Endothelial cell of umbilical vein (primary cell): ENCODE measurements at regions not wholly inside any gene's neighbourhood (a gene's known extent, or its start where the extent isn't known, plus 50 kb on each side); places are given as distances from the start of the nearest gene placed in this dataset.

Source experiments
- BruUV-seq: library from RNA; stranded (reverse); fragments of 400-500 nt; replicated peaks from 2 replicates; lab custom pipeline; 2021; lab: Mats Ljungman, UMichigan
- CTCF ChIA-PET: fragments of 300-600, 350-600 bp; sonication (Branson Sonifier 250); formaldehyde crosslinking; loops from one replicate; lab custom pipeline; 2021; ENCODE audit warnings: antibody characterized with exemption, inconsistent platforms; lab: Charles Lee
- POLR2A ChIA-PET: fragments of 300-600, 350-600 bp; sonication (Branson Sonifier 250); formaldehyde crosslinking; loops from one replicate; lab custom pipeline; 2021; ENCODE audit warnings: antibody characterized with exemption, inconsistent platforms; lab: Charles Lee
- DNase-seq: peaks from one replicate; pipeline ENCODE4 v3.0.0-alpha.2; 2011; ENCODE audit warnings: low read depth, low spot score
- FAIRE-seq: peaks from 2 replicates; lab custom pipeline; 2011; peaks lifted over from hg19 to GRCh38; lab: Jason Lieb, UNC
- H2AFZ ChIP-seq: 2 replicates; pipeline ENCODE4 v1.6.0; 2012; ENCODE audit warnings: low read depth, low read length, control low read depth, inconsistent platforms
- H3K27ac ChIP-seq: 2 replicates; pipeline ENCODE4 v1.5.1; 2011; ENCODE audit warnings: low read depth, mild to moderate bottlenecking, control low read depth, low read length, moderate library complexity; ENCODE audit not compliant: insufficient read depth
- H3K27me3 ChIP-seq, 2 experiments: 2 replicates each; pipeline versions ENCODE4 v1.6.0 to v1.6.1; 2011; ENCODE audit warnings: low read length in 2 of 2, mixed read lengths in 1 of 2; ENCODE audit not compliant: control insufficient read depth in 2 of 2, insufficient read depth in 2 of 2
- H3K36me3 ChIP-seq, 2 experiments: 2 replicates in 1 of 2; 3 replicates in 1 of 2; pipeline ENCODE4 v1.5.1; 2011; ENCODE audit warnings: low read length in 2 of 2, mild to moderate bottlenecking in 1 of 2, moderate library complexity in 1 of 2; ENCODE audit not compliant: control insufficient read depth in 2 of 2, insufficient read depth in 2 of 2; ENCODE audit errors: extremely low read depth in 1 of 2
- H3K4me1 ChIP-seq: 3 replicates; pipeline ENCODE4 v1.5.1; 2011; ENCODE audit warnings: mild to moderate bottlenecking, low read length; ENCODE audit not compliant: control insufficient read depth, insufficient read depth; ENCODE audit errors: extremely low read depth
- H3K4me2 ChIP-seq: 2 replicates; pipeline ENCODE4 v1.6.1; 2011; ENCODE audit warnings: low read length, control low read depth, mixed read lengths; ENCODE audit not compliant: insufficient read depth
- H3K4me3 ChIP-seq, 3 experiments: fragments of 200-600 bp in 1 of 3; sonication (generic), shearing (Covaris generic) in 1 of 3; replicated peaks in 1 of 3; 2 replicates each; pipeline ENCODE4 v1.5.1; 2011 to 2016; ENCODE audit warnings: control low read depth in 3 of 3, low read length in 3 of 3, mild to moderate bottlenecking in 2 of 3, inconsistent platforms in 1 of 3, low read depth in 1 of 3, moderate library complexity in 1 of 3; ENCODE audit not compliant: insufficient read depth in 1 of 3
- H3K79me2 ChIP-seq: 2 replicates; pipeline ENCODE4 v1.6.0; 2012; ENCODE audit warnings: low read length, inconsistent platforms; ENCODE audit not compliant: control insufficient read depth, insufficient read depth
- H3K9ac ChIP-seq: replicated peaks from 2 replicates; pipeline ENCODE3; 2011; ENCODE audit warnings: low read length, control low read depth; ENCODE audit not compliant: insufficient read depth; ENCODE audit errors: extremely low read depth
- H3K9me1 ChIP-seq: replicated peaks from 3 replicates; pipeline ENCODE4 v1.6.0; 2011; ENCODE audit warnings: mild to moderate bottlenecking, low read length; ENCODE audit not compliant: control insufficient read depth, insufficient read depth; ENCODE audit errors: extremely low read depth
- H3K9me3 ChIP-seq: replicated peaks from 2 replicates; pipeline ENCODE4 v1.5.1; 2012; ENCODE audit warnings: low read length, inconsistent platforms; ENCODE audit not compliant: control insufficient read depth, insufficient read depth
- H4K20me1 ChIP-seq: replicated peaks from 2 replicates; pipeline ENCODE3; 2011; ENCODE audit warnings: mild to moderate bottlenecking, low read length; ENCODE audit not compliant: control insufficient read depth, insufficient read depth; ENCODE audit errors: extremely low read depth
- EZH2 ChIP-seq: IDR thresholded peaks from 2 replicates; pipeline ENCODE4 v1.6.1; 2012; ENCODE audit warnings: borderline replicate concordance, low read depth, mild to moderate bottlenecking, moderate library complexity, low read length, inconsistent platforms; ENCODE audit not compliant: severe bottlenecking
- FOS ChIP-seq: IDR thresholded peaks from 2 replicates; pipeline ENCODE4 v1.6.1; 2011; ENCODE audit warnings: mild to moderate bottlenecking, low read length, moderate library complexity, borderline replicate concordance; ENCODE audit not compliant: insufficient read depth
- GATA2 ChIP-seq: IDR thresholded peaks from 2 replicates; pipeline ENCODE4 v1.7.0; 2011; ENCODE audit warnings: low read depth, mild to moderate bottlenecking, moderate library complexity, mixed read lengths, low read length; ENCODE audit not compliant: insufficient read length, insufficient read depth
- JUN ChIP-seq: IDR thresholded peaks from 2 replicates; pipeline ENCODE4 v1.6.1; 2011; ENCODE audit warnings: borderline replicate concordance, low read depth; ENCODE audit not compliant: insufficient read length, insufficient read depth
- MYC ChIP-seq: IDR thresholded peaks from one replicate; pipeline ENCODE4 v1.6.1; 2011; ENCODE audit warnings: mild to moderate bottlenecking, low read depth, low read length
- POLR2A ChIP-seq: IDR thresholded peaks from 2 replicates; pipeline ENCODE4 v1.6.1; 2012; ENCODE audit warnings: low read depth, mild to moderate bottlenecking, control low read depth, low read length
- POLR2AphosphoS5 ChIP-seq: IDR thresholded peaks from 2 replicates; pipeline ENCODE4 v1.6.1; 2012; ENCODE audit warnings: low read depth, mild to moderate bottlenecking, control low read depth, low read length, moderate library complexity; ENCODE audit not compliant: insufficient read depth
- dilution Hi-C: fragments of 300-500 bp; cut with MboI; formaldehyde crosslinking; loops from one replicate; pipeline ENCODE4 v1.15.0; 2019; ENCODE audit warnings: low sequenced_read_pairs; ENCODE audit not compliant: extremely low pct_ligation_motif_present
- intact Hi-C: fragments of 100-400 bp; cut with micrococcal nuclease; formaldehyde crosslinking; loops from one replicate; pipeline ENCODE4 v1.10.0; 2022
- TF ChIP-seq, protein P1 (sequence below): IDR thresholded peaks from 2 replicates; pipeline ENCODE4 v1.6.1; 2011; ENCODE audit not compliant: insufficient read depth, insufficient read length
- TF ChIP-seq, protein P2 (sequence below), 2 donors: IDR thresholded peaks; 1 replicate in 1 of 2; 2 replicates in 1 of 2; pipeline ENCODE4 v1.5.1; 2011; ENCODE audit warnings: low read length in 2 of 2, mild to moderate bottlenecking in 2 of 2, moderate library complexity in 2 of 2, control low read depth in 1 of 2, inconsistent platforms in 1 of 2, low read depth in 1 of 2; ENCODE audit not compliant: insufficient read depth in 1 of 2; ENCODE audit errors: extremely low read depth in 1 of 2

DNA sequence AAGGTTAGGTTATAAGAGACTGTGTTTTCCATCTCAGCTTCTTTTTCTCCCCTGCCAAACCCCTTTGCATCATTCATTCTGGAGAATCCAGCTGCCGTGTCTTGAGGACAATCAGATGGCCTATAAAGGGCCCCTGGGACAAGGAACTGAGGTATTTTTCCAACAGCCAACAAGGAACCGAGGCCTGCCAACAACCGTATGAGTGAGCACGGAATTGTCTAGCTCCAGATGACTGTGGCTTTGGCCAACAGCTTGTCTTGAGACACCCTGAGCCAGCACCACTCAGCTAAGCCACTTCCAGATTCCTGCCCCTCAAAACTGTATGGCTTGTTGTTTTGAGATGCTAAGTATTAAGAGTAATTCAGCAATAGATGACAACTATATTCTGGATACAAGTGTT lies 433.7 kb upstream of the HSF2 start:
- no TSS peak for BruUV-seq
- Histone ChIP-seq H3K9ac (no peak overlapping the region), H3K4me1 (no peaks in the 10 kb centered on the region), H3K27ac (no peak overlapping the region), H3K9me1 (no peaks in the 10 kb centered on the region), H3K79me2 (no peaks in the 10 kb centered on the region), H4K20me1 (no peaks in the 10 kb centered on the region), H3K9me3 (no peaks in the 10 kb centered on the region), H3K4me2 (no peak overlapping the region), H3K4me3 (no peak overlapping the region), H3K27me3 (no peaks in the 10 kb centered on the region), H2AFZ (no peak overlapping the region), H3K36me3 (no peaks in the 10 kb centered on the region)
- FAIRE-seq: no peak
- no peak for DNase-seq
- TF ChIP-seq FOS (no peak), POLR2A (no peak), GATA2 (no peak), POLR2AphosphoS5 (no peak), EZH2 (no peak), JUN (no peak), MYC (no peak)
- TF ChIP-seq, protein P1, sequence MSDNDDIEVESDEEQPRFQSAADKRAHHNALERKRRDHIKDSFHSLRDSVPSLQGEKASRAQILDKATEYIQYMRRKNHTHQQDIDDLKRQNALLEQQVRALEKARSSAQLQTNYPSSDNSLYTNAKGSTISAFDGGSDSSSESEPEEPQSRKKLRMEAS: no peak
- TF ChIP-seq, protein P2, sequence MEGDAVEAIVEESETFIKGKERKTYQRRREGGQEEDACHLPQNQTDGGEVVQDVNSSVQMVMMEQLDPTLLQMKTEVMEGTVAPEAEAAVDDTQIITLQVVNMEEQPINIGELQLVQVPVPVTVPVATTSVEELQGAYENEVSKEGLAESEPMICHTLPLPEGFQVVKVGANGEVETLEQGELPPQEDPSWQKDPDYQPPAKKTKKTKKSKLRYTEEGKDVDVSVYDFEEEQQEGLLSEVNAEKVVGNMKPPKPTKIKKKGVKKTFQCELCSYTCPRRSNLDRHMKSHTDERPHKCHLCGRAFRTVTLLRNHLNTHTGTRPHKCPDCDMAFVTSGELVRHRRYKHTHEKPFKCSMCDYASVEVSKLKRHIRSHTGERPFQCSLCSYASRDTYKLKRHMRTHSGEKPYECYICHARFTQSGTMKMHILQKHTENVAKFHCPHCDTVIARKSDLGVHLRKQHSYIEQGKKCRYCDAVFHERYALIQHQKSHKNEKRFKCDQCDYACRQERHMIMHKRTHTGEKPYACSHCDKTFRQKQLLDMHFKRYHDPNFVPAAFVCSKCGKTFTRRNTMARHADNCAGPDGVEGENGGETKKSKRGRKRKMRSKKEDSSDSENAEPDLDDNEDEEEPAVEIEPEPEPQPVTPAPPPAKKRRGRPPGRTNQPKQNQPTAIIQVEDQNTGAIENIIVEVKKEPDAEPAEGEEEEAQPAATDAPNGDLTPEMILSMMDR (IDR thresholded peaks at IDR 0.05; ENCODE audit: extremely low read depth in 1 of 2, insufficient read depth in 1 of 2, low read depth in 1 of 2, low read length in 2 of 2): no peak
- CTCF ChIA-PET: no interaction called here
- intact Hi-C loops (no loop called here), dilution Hi-C loops (no loop called here)
- POLR2A ChIA-PET: no interaction called here
